AG20443 (cell line): ENCODE measurements at regions not wholly inside any gene's neighbourhood (a gene's known extent, or its start where the extent isn't known, plus 50 kb on each side); places are given as distances from the start of the nearest gene placed in this dataset.
"Not testable (repeated sequence)": the region's sequence is repeated elsewhere in the genome, so short reads cannot be mapped to it uniquely, and the experiment has no call there.

Experiments used
- DNase-seq: peaks from one replicate; pipeline ENCODE4 v3.0.0; 2012; ENCODE audit warnings: low spot score, mixed read lengths

DNA sequence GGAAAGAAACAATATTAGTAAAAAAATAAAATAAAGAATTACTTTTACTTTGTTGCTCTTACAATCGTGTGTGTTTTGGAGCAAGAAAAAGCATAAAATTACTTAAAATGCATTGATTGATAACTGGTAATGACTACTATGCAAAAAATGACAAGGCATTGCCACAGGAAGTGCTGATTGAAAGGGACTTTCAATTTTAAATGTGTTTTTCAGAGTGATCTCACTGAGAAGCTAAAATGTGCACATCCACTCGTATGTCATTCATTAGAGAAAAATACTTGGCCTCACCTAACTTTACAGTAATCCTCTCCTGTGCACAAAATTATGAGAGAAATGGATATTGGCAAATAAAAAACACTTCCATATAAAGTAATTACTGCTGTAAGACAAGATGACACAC is 934.9 kb downstream of the SLITRK6 start:
- DNase-seq, result no peak

DNA sequence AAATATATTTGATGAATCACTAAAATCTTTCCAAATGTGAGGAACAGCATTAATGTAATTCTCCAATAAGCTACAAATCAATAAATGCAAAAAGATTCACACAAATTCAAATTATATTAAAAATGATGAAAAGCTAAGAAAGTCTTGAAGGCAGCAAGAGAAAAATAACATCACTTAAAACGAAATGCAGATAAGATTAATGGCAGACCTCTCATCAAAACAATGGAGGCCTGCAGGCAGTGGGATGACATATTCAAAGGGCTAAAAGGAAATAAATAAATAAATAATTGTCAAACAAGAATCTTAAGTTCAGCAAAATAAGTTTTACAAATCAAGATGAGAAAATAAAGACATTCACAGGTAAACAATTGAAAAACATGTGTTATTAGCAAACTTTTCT is 952.1 kb downstream of the SLITRK6 start:
- no peak for DNase-seq

- no peak for DNase-seq
Measured at GRCh38 chr13:84845907-84846619, 953.2 kb downstream of the SLITRK6 start.

DNA sequence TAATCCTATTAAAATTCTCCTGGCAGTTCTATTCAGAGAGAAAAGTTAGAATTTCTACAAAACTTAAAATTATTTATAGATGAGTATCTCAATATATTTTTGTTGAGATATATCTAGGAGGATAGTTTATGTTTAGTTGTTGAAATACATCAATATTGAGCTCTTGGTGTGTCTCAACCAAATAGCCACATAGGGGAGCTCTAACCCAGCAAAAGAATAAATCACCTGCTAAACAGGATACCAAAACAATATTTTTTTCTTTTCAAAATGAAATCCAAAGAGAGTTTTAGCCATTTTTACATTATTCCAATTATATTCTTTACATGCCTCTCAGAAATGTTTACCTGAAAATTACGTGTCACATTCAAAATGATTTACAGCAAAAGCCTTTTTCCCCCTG is 954.7 kb downstream of the SLITRK6 start:
- DNase-seq, result no peak

- no peak for DNase-seq
Measured at GRCh38 chr13:84843368-84843767, 955.9 kb downstream of the SLITRK6 start.

GRCh38 chr13:84834201-84834600 is 951.9 kb upstream of the SLITRK1 start:
- DNase-seq, result no peak

DNA sequence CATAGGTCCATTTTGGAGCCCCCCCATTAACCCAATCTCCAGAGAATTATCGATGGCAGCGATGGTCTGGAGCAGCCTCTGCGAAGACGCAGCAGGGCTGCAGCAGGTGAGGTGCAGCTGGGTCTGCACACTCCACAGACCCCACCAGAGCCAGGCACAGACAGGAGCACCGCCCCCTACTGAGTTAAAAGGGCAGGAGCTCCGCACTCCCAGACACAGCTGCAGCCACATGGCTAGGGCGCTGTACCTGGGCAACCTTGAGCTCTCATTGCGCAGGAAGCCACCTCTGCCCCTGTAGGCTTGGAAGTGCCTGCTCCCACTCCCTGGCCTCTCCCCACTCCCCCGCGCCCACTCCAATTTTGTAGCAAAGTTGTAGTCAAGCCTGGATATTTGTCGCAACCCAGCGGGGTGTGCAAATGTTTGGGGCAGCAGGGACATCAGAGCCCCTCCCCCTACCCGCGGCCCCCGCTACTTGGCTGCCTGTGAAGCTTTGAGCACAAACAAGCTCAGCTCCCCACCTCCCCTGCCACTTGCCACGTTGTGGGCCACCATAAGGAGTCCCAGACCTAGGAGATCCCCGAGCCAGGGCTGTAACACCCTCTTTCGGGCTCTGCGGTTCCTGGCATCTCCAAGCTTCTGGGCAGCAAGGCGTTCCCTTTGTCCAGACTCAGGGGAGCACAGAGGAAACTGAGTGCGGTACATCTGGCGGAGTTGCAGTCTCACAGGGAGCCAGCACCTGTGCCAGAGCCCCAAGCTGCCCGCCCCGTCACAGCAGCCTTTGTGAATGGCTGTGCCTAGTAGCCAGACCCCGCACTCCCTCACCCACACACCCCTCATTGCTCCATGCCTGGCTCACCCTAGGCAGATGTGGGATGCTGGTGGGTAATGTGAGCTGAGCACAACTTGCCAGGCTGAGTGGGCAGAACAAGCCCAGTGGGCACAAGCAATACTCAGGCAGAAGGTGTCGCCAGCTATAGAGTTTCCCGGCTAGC is 949.7 kb upstream of the SLITRK1 start:
- no peak for DNase-seq

DNA sequence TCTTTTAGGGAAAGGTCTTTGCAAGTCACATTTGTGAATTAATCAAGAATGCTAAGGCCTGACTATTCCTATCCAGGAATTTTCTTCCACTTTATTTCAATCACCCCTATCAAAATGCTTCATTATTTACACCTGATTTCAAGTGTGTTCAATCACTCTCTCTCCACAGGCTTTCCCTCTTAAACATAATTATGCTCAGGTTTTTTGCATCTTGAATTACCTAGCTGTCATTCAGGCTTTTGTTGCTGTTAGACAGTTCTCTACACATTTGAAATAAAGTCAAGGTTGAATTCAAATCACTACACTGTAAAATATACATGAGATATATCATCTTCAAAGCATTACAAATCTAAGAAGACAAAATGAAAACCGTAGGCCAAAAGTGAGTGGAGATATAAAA is 941.3 kb upstream of the SLITRK1 start:
- no peak for DNase-seq

- DNase-seq, result no peak
Measured at GRCh38 chr13:84821261-84821660, 939.0 kb upstream of the SLITRK1 start.

- DNase-seq, result no peak
Measured at GRCh38 chr13:84816567-84817105, 934.4 kb upstream of the SLITRK1 start.

DNA sequence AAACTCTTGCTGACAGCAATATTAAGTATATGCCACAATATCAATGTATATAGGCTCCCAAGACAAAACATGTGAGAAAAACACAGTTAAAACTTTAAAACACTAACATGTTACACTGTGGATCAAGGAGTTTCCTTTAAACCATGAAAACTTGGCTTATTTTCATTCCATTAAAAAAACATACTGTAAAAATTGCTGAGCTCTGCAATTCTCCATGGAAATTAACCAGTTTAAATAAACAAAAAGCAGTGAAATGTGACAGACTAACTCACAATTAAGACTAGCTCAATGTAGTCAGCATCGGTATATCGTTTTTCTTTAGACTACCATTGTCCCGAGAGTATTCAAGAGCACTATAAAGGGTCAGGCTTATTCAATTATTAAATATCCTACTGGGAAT is 930.5 kb upstream of the SLITRK1 start:
- DNase-seq, result no peak

DNA sequence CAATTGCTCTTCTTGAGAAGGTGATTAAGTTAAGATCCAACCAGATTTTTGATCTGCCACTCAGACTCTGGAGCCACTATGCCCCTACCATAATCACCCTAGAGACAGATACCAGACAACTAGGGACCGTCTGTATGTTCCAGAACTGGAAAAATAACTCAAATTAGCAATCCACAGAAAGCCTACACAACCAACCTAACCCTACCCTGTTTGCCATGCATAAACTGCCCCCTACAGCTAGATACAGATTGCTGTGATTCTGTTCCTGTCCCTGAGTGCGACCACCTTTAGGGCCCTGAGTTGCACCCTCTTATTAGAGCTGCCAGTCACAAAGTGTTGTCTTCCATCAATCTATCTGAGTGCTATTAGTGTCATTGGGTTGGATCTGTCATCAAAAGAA is 929.8 kb upstream of the SLITRK1 start:
- no peak for DNase-seq

DNA sequence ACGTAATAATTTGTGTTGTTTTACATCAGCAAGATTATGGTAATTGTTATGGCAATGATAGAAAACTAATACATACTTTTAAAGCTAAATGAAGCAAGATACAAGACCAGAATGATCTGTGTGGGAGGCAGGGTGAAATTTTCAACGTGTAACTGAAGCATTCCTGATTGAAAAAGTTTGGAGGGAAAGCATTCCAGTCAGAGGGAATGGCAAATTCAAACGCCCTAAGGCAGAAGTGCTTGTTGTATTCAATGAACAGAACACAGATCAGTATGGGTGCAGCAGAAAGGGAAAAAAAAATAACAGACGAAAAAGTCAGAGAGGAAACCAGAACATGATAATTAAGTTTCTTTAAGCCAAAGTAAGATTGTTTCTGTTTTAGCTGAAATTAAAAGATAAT is 928.5 kb upstream of the SLITRK1 start:
- no peak for DNase-seq

- DNase-seq, result no peak
Measured at GRCh38 chr13:84802073-84802472, 919.8 kb upstream of the SLITRK1 start.

GRCh38 chr13:84784443-84785153 is 902.3 kb upstream of the SLITRK1 start:
- no peak for DNase-seq

DNA sequence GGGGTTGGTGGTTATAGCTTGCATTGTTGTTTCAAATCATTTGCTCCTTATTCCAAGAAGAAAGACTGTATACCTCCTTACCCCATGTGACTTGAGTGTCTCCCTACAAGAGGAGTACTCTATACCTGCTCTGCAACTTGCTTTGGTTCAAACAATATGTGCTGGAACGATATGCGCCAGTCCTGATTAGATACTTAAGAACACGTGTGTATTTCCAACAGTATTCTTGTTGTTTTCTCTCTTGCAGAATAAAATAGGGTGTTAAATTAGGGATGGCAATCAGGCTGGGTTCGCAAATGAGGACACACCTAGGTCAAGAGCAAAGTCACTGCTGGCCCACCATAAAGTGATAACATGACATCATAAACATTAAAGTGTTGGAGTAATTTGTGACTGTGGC is 895.0 kb upstream of the SLITRK1 start:
- DNase-seq, result no peak

DNA sequence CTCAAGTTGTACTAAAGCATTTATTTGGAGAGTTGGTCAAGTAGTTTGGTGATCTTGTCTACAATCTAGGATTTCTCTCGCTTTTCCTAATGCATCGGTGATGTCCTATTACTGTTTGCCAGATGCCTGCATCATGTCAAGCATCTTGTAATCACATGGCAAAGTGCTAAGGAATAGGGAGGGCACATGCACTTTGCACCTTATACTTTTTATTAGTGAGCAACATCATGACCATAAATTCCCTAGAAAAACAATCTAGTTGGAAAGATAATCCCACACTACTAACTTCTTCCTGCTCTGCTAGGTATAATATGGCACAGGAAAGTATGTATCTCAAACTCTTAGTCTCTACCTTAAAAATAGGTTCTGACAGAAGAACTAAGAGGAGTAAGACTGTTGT is 894.3 kb upstream of the SLITRK1 start:
- DNase-seq, result no peak

DNA sequence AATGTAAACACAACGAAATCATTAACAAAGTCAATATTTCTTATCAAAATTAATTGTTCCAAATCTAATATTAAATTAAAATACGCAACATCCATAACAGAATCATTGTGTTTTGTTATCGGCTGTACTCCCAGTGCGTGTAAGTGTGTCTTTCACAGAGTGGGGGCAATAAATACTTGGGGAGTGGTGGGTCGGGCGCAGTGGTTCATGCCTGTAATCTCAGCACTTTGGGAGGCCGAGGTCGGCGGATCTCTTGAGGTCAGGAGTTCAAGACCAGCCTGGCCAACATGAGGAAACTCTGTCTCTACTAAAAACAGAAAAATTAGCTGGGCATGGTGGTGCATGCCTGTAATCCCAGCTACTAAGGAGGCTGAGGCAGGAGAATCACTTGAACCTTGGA is 893.6 kb upstream of the SLITRK1 start:
- not testable (repeated sequence) for DNase-seq

DNA sequence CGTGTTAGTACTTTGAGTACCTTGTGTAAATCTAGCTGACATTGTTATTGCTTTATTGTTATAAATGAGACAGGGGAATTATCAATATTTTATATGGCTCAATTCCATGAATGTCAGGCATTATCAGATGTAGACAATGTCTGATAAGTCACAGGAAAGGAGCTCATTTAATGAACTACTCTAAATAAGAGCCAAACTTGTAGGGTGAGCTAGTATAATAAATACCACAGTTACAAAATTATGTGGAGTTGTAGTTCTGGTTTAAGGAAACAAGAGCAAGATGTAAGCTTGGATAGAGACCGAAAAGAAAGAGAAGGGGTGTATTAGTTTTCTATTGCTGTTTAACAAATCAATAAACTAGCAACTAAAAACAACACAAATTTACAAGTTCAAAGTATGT is 891.8 kb upstream of the SLITRK1 start:
- DNase-seq, result no peak

DNA sequence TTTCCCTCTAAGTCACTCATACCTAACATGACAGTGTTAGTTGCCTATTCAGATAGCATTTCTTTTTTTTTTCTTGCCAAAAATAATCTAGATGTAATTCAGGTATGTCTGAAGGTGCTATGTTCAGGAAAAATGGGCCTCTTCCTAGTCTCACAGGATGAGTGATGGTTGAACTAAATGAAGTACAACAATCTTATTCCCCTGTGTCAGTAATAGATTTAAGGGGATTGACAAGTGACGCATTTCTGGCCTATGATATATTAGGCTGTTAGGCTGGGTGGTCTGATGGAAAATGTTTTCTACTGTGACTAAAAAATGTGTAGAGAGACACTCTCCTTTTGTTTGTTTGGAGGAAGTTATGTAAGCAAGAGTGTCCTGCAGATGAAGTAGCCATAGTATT is 878.7 kb upstream of the SLITRK1 start:
- no peak for DNase-seq

- no peak for DNase-seq
Measured at GRCh38 chr13:84749126-84749525, 866.9 kb upstream of the SLITRK1 start.

GRCh38 chr13:84745051-84745551 is 862.8 kb upstream of the SLITRK1 start:
- no peak for DNase-seq
